Vagina (tissue), 2 donors: ENCODE measurements at regions not wholly inside any gene's neighbourhood (a gene's known extent, or its start where the extent isn't known, plus 50 kb on each side); places are given as distances from the start of the nearest gene placed in this dataset.

ENCODE experiments used
- DNase-seq, 2 donors: peaks; one replicate each; pipeline ENCODE4 v3.0.0-alpha.2; 2017; ENCODE audit errors: extremely low spot score in 2 of 2
- H3K27ac ChIP-seq: fragments of 200-600 bp; sonication (generic); one replicate; pipeline ENCODE4 v1.5.1; 2019
- H3K27me3 ChIP-seq: fragments of 200-600 bp; sonication (generic); one replicate; pipeline ENCODE4 v1.5.1; 2019
- H3K36me3 ChIP-seq, 2 donors: fragments of 200-600 bp; sonication (generic); one replicate each; pipeline ENCODE4 v1.5.1; 2017 to 2019
- H3K4me1 ChIP-seq: fragments of 200-600 bp; sonication (generic); one replicate; pipeline ENCODE4 v1.5.1; 2019
- H3K4me3 ChIP-seq, 2 donors: fragments of 200-600 bp; sonication (generic); 1 replicate in 1 of 2; 2 replicates in 1 of 2; pipeline ENCODE4 v1.5.1; 2016 to 2019
- H3K9me3 ChIP-seq: fragments of 200-600 bp; sonication (generic); one replicate; pipeline ENCODE4 v1.5.1; 2019
- POLR2A ChIP-seq, 2 donors: fragments of 450-650 bp; IDR thresholded peaks; one replicate each; pipeline ENCODE4 v1.6.1; 2017; ENCODE audit warnings: antibody characterized with exemption in 2 of 2, mild to moderate bottlenecking in 2 of 2, moderate library complexity in 2 of 2
- POLR2AphosphoS5 ChIP-seq, 2 donors: sonication (generic); formaldehyde crosslinking; IDR thresholded peaks; one replicate each; pipeline ENCODE4 v1.9.0; 2017; ENCODE audit warnings: antibody characterized with exemption in 2 of 2, mild to moderate bottlenecking in 2 of 2, low read depth in 1 of 2; ENCODE audit not compliant: insufficient read depth in 1 of 2
- intact Hi-C: fragments of 100-400 bp; cut with DNase I; formaldehyde crosslinking; loops from one replicate; pipeline ENCODE4 v1.15.1; 2023
- TF ChIP-seq, protein P1 (sequence below), 3 experiments: fragments of 450-650 bp in 2 of 3; fragments of 200-600 bp in 1 of 3; sonication (generic) in 1 of 3; IDR thresholded peaks; one replicate each; pipeline ENCODE4 v1.5.1; 2017 to 2019; ENCODE audit warnings: antibody characterized with exemption in 3 of 3, mild to moderate bottlenecking in 2 of 3, moderate library complexity in 2 of 3

DNA sequence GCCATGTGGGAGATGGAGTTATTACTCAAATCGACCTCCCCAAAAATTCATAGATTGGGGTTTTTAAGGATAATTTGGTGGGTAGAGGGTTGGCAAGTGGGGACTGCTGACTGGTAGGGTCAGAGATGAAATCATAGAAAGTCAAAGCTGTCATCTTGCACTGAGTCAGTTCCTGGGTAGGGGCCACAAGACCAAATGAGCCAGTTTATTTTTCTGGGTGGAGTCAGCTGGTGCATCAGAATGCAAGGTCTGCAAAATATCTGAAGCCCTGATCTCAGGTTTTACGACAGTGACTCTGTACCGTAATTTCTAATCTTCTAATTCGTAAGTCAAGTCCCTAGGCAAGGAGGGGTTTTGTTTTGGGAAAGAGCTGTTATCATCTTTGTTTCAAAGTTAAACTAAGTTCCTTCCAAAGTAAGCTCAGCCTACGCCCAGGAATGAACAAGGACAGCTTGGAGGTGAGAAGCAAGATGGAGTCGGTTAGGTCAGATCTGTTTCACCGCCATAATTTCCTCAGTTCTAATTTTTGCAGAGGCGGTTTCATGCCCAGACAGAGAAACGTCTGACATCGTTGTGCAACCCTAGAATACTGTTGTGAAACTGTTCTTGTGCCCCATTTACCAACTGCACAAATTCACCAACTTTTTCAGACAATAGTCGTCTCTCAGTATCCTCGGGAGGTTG is 104.5 kb upstream of the SFSWAP start:
- intact Hi-C loops: no loop called here
- H3K27ac ChIP-seq: no peak overlapping the region
- DNase-seq: no peak
- no peak for TF ChIP-seq POLR2AphosphoS5 (IDR thresholded peaks at IDR 0.05; ENCODE audit: insufficient read depth in 1 of 2, low read depth in 1 of 2)
- no peak for TF ChIP-seq POLR2A (IDR thresholded peaks at IDR 0.05)
- TF ChIP-seq, protein P1, sequence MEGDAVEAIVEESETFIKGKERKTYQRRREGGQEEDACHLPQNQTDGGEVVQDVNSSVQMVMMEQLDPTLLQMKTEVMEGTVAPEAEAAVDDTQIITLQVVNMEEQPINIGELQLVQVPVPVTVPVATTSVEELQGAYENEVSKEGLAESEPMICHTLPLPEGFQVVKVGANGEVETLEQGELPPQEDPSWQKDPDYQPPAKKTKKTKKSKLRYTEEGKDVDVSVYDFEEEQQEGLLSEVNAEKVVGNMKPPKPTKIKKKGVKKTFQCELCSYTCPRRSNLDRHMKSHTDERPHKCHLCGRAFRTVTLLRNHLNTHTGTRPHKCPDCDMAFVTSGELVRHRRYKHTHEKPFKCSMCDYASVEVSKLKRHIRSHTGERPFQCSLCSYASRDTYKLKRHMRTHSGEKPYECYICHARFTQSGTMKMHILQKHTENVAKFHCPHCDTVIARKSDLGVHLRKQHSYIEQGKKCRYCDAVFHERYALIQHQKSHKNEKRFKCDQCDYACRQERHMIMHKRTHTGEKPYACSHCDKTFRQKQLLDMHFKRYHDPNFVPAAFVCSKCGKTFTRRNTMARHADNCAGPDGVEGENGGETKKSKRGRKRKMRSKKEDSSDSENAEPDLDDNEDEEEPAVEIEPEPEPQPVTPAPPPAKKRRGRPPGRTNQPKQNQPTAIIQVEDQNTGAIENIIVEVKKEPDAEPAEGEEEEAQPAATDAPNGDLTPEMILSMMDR (IDR thresholded peaks at IDR 0.05): no peak
- H3K4me1 ChIP-seq: peaks cover 13% of the 10 kb centered on the region
- H3K4me3 ChIP-seq: no peak overlapping the region
- H3K27me3 ChIP-seq: no peaks in the 10 kb centered on the region
- no peaks in the 10 kb centered on the region for H3K36me3 ChIP-seq
- no peaks in the 10 kb centered on the region for H3K9me3 ChIP-seq

DNA sequence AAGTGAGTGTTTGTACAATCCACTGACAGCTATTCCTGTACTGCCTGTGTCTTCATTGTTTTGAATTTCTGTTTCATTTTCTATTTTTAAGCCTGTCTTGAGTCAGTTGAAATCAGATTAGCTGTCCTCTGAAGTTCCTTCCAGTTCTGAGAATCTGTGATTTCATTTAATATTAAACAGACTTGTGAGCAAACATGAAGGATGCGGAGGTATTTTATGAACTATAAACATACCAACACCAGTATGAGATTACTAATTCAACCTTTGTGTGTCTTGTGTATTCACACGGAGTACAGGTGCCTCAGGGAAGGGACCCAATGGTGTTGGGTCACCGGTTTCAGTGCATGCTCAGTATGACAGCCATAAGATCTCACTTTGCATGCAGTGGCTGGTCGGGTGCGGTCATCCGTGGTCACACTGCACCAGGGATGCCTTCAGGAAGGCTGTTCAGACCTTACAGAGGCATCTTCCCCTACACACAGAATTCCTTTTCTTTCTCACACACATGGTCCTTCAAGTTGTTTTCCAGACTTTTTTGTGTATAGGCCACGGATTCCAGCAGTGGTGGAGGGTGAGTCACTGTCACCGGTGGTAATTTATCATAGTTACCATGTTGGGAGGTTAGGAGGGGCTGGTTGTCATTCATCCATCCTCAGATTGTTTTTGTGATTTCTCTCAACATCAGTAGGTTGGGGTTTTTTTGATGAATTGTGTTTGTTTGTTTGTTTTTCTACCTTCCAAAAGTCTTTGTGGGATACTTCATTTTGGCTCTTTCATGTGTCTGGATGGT is 103.0 kb upstream of the SFSWAP start:
- H3K27me3 ChIP-seq: no peaks in the 10 kb centered on the region
- H3K9me3 ChIP-seq: no peaks in the 10 kb centered on the region
- no peak for TF ChIP-seq POLR2A (IDR thresholded peaks at IDR 0.05)
- TF ChIP-seq, protein P1 (IDR thresholded peaks at IDR 0.05): no peak
- TF ChIP-seq POLR2AphosphoS5 (IDR thresholded peaks at IDR 0.05; ENCODE audit: insufficient read depth in 1 of 2, low read depth in 1 of 2): no peak
- intact Hi-C loops: no loop called here
- peaks cover 13% of the 10 kb centered on the region for H3K4me1 ChIP-seq
- no peak overlapping the region for H3K4me3 ChIP-seq
- no peaks in the 10 kb centered on the region for H3K36me3 ChIP-seq
- H3K27ac ChIP-seq: peak overlapping the region; percentile 46
- no peak for DNase-seq

DNA sequence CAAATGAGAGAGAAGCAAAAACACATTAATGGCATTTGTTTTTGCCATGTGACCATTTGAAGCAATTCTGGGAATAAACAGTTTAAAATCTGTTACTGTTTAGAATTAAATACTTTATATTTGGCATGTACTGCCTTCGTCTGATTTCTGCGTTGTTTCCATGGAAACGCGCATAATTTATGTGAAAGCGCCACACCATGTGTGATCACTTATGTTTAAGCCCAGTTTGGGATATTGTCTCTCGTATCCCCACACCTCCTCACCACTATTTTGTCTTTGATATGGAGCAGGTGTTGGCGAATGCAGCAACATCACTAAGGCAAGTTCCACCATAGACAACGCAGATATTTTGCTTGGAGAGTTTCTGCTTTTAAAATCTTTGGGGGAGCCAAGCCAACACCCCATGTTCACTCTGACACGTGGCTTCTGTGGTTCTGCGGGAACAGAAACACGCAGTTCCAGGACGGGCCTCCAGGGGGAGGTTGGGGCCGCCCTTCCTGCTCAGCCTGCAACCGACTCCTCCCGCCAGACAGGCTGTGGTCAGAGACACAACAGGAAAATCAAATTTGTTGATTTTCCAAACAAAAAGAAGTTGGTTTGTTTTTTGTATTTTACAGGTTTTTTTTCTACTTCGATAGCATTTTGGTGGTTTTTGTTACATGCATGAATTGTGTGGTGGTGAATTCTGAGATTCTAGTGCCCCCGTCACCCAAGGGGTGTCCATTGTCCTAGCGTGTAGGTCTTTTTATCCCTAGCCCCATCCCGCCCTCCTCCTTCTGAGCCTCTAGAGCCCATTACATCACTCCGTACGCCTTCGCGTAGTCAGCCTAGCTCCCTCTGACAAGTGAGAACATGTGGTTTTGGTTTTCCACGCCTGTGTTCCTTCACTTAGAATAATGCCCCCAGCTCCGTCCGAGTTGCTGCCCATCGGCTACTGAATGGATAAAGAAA is 101.9 kb upstream of the SFSWAP start:
- Histone ChIP-seq H3K36me3 (no peaks in the 10 kb centered on the region), H3K9me3 (no peaks in the 10 kb centered on the region), H3K27me3 (no peaks in the 10 kb centered on the region), H3K4me1 (peaks cover 13% of the 10 kb centered on the region), H3K27ac (peak overlapping the region; percentile 49), H3K4me3 (no peak overlapping the region)
- intact Hi-C loops: no loop called here
- DNase-seq: no peak
- TF ChIP-seq, protein P1 (IDR thresholded peaks at IDR 0.05): peak; percentile 45 to 79 (median 45)
- TF ChIP-seq POLR2AphosphoS5 (IDR thresholded peaks at IDR 0.05; ENCODE audit: insufficient read depth in 1 of 2, low read depth in 1 of 2) (peak in 1 of 2 donors; percentile 56), POLR2A (IDR thresholded peaks at IDR 0.05) (no peak)

DNA sequence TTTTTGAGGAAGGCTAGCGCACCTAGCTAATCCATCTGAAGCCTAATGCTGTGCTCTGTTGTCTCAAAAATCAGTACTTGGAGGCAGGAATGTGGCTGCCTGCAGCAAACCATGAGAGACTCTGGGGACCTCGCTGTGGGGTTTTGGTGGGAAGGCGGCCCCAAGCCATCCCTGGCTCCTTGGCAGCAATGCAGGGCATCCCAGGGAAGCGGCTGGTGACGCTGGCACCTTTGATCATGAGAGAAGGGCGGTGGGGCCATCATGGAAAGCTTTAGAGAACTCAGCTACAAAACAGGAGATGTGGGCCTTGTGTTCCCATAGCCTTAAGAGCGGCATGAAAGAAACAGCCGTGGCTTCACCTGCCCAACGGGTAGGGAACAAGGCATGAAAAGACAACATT is 101.1 kb upstream of the SFSWAP start:
- peaks cover 13% of the 10 kb centered on the region for H3K4me1 ChIP-seq
- H3K4me3 ChIP-seq: no peak overlapping the region
- peak overlapping the region; percentile 49 for H3K27ac ChIP-seq
- H3K9me3 ChIP-seq: no peaks in the 10 kb centered on the region
- intact Hi-C loops: no loop called here
- H3K27me3 ChIP-seq: no peaks in the 10 kb centered on the region
- no peak for TF ChIP-seq POLR2A (IDR thresholded peaks at IDR 0.05)
- TF ChIP-seq, protein P1 (IDR thresholded peaks at IDR 0.05): no peak
- TF ChIP-seq POLR2AphosphoS5 (IDR thresholded peaks at IDR 0.05; ENCODE audit: insufficient read depth in 1 of 2, low read depth in 1 of 2): no peak
- no peak for DNase-seq
- H3K36me3 ChIP-seq: no peaks in the 10 kb centered on the region
